ENCODE measurements at regions not wholly inside any gene's neighbourhood (a gene's known extent, or its start where the extent isn't known, plus 50 kb on each side); places are given as distances from the start of the nearest gene placed in this dataset.

- peaks cover 31% of the 10 kb centered on the region for H3K27me3 Mint-ChIP-seq
- peaks cover 6% of the 10 kb centered on the region for H3K9me3 Mint-ChIP-seq
- Histone ChIP-seq H3K4me3 (ENCODE audit: low read length) (no peak overlapping the region), H3K9me3 (ENCODE audit: control insufficient read depth in 1 of 2, insufficient read depth in 1 of 2, low read length in 2 of 2) (peaks cover 0 to 7% of the 10 kb centered on the region in 2 experiments), H3K27me3 (ENCODE audit: control insufficient read depth in 1 of 2, insufficient read depth in 2 of 2, low read length in 2 of 2) (peaks cover 0 to 7% of the 10 kb centered on the region in 2 experiments), H3K4me1 (ENCODE audit: insufficient read depth, low read length) (no peaks in the 10 kb centered on the region), H3K27ac (ENCODE audit: low read depth in 1 of 2, low read length in 2 of 2) (no peak overlapping the region), H3K36me3 (ENCODE audit: insufficient read depth, low read length) (no peaks in the 10 kb centered on the region)
- DNase-seq (no peak), ATAC-seq (ENCODE audit: poor library complexity) (no peak)
- no peaks in the 10 kb centered on the region for H3K36me3 Mint-ChIP-seq (ENCODE audit: low read depth)
- no peak overlapping the region for H3K27ac Mint-ChIP-seq
- H3K4me1 Mint-ChIP-seq (ENCODE audit: low read depth), result no peaks in the 10 kb centered on the region
- TF ChIP-seq, protein P1, sequence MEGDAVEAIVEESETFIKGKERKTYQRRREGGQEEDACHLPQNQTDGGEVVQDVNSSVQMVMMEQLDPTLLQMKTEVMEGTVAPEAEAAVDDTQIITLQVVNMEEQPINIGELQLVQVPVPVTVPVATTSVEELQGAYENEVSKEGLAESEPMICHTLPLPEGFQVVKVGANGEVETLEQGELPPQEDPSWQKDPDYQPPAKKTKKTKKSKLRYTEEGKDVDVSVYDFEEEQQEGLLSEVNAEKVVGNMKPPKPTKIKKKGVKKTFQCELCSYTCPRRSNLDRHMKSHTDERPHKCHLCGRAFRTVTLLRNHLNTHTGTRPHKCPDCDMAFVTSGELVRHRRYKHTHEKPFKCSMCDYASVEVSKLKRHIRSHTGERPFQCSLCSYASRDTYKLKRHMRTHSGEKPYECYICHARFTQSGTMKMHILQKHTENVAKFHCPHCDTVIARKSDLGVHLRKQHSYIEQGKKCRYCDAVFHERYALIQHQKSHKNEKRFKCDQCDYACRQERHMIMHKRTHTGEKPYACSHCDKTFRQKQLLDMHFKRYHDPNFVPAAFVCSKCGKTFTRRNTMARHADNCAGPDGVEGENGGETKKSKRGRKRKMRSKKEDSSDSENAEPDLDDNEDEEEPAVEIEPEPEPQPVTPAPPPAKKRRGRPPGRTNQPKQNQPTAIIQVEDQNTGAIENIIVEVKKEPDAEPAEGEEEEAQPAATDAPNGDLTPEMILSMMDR (IDR thresholded peaks at IDR 0.05), result no peak
- CTCF ChIA-PET, result no interaction called here
- intact Hi-C loops (cut with DNase I, micrococcal nuclease), result no loop called here
- POLR2A ChIA-PET, result no interaction called here
- H3K4me3 Mint-ChIP-seq, result no peak overlapping the region
These were observed 448.7 kb downstream of the EPHA4 start for GRCh38 chr2:221123396-221123795.

DNA sequence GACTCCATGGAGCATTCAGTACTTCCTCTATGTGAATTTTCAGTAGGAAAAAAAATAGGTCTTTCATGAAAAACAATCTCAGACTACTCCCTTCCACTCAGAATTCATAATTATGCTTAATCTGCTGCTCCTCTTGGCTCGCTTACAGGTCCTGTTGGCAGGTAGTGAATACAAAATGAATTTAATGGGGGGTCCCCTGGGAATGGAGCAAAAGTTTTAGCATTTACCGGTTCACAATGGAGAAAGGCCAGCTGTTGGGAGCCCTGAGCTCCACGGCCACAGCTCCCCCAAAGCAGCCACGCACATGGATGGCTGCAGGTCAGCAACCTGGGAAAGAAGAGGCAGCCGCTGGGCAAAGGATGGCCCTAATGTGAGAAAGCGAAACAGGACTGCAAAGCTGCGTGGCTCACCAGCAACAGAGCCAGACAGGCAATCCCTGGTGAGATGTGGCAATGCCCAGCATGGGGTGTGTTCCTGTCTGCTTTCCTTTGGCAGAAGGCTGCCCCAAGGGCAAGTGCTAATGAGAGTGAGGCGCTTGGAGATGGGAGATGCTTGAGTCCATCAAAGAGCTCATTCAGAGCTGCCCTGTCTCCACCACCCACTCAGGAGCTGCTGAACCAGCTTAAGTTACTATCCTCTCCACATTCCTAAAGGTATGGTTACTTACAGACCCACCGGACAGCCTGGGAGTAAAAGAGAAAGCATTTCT is 447.4 kb downstream of the EPHA4 start:
- CTCF ChIA-PET, result no interaction called here
- POLR2A ChIA-PET, result no interaction called here
- H3K4me3 Mint-ChIP-seq, result no peak overlapping the region
- no peak overlapping the region for H3K27ac ChIP-seq (ENCODE audit: low read depth in 1 of 2, low read length in 2 of 2)
- H3K4me1 Mint-ChIP-seq (ENCODE audit: low read depth), result no peaks in the 10 kb centered on the region
- H3K4me1 ChIP-seq (ENCODE audit: insufficient read depth, low read length), result no peaks in the 10 kb centered on the region
- no peak overlapping the region for H3K27ac Mint-ChIP-seq
- H3K36me3 ChIP-seq (ENCODE audit: insufficient read depth, low read length), result no peaks in the 10 kb centered on the region
- peaks cover 31% of the 10 kb centered on the region for H3K27me3 Mint-ChIP-seq
- ATAC-seq (ENCODE audit: poor library complexity), result no peak
- no peaks in the 10 kb centered on the region for H3K36me3 Mint-ChIP-seq (ENCODE audit: low read depth)
- intact Hi-C loops (cut with DNase I, micrococcal nuclease), result no loop called here
- peaks cover 0 to 7% of the 10 kb centered on the region in 2 experiments for H3K9me3 ChIP-seq (ENCODE audit: control insufficient read depth in 1 of 2, insufficient read depth in 1 of 2, low read length in 2 of 2)
- no peak overlapping the region for H3K4me3 ChIP-seq (ENCODE audit: low read length)
- DNase-seq, result no peak
- peaks cover 0 to 7% of the 10 kb centered on the region in 2 experiments for H3K27me3 ChIP-seq (ENCODE audit: control insufficient read depth in 1 of 2, insufficient read depth in 2 of 2, low read length in 2 of 2)
- TF ChIP-seq, protein P1 (IDR thresholded peaks at IDR 0.05), result no peak
- H3K9me3 Mint-ChIP-seq, result peaks cover 6% of the 10 kb centered on the region

DNA sequence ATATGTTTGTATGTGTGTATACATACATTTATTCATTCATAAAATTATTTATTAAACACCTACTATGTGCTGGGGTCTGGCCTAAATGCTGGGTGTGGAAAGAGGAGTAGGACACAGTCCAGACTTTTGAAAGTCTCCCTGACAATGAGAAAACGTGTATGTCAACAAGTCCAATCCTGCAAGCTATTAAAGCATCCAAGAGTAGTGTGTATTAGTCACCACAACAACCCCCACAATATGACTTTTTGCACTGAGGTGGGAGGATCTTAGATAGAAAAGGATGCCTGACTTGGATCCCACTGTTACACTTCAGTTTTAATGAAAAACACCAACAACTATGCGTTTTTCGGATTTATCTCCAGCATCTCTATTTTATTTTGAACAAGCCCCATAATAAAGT is 446.4 kb downstream of the EPHA4 start:
- Histone ChIP-seq H3K27me3 (ENCODE audit: control insufficient read depth in 1 of 2, insufficient read depth in 2 of 2, low read length in 2 of 2) (peaks cover 0 to 7% of the 10 kb centered on the region in 2 experiments), H3K4me3 (ENCODE audit: low read length) (no peak overlapping the region), H3K9me3 (ENCODE audit: control insufficient read depth in 1 of 2, insufficient read depth in 1 of 2, low read length in 2 of 2) (peaks cover 0 to 7% of the 10 kb centered on the region in 2 experiments), H3K4me1 (ENCODE audit: insufficient read depth, low read length) (no peaks in the 10 kb centered on the region), H3K27ac (ENCODE audit: low read depth in 1 of 2, low read length in 2 of 2) (no peak overlapping the region), H3K36me3 (ENCODE audit: insufficient read depth, low read length) (no peaks in the 10 kb centered on the region)
- intact Hi-C loops (cut with DNase I, micrococcal nuclease), result no loop called here
- DNase-seq, result no peak
- ATAC-seq (ENCODE audit: poor library complexity), result no peak
- H3K27ac Mint-ChIP-seq, result no peak overlapping the region
- peaks cover 6% of the 10 kb centered on the region for H3K9me3 Mint-ChIP-seq
- no peaks in the 10 kb centered on the region for H3K4me1 Mint-ChIP-seq (ENCODE audit: low read depth)
- no peaks in the 10 kb centered on the region for H3K36me3 Mint-ChIP-seq (ENCODE audit: low read depth)
- CTCF ChIA-PET, result no interaction called here
- H3K4me3 Mint-ChIP-seq, result no peak overlapping the region
- peaks cover 27% of the 10 kb centered on the region for H3K27me3 Mint-ChIP-seq
- TF ChIP-seq, protein P1 (IDR thresholded peaks at IDR 0.05), result no peak
- POLR2A ChIA-PET, result no interaction called here
